HPDE6-E6E7 (cell line): ENCODE measurements at regions not wholly inside any gene's neighbourhood (a gene's known extent, or its start where the extent isn't known, plus 50 kb on each side); places are given as distances from the start of the nearest gene placed in this dataset.

Experiments
- DNase-seq: peaks from one replicate; pipeline ENCODE4 v3.0.0; 2011; ENCODE audit warnings: missing footprints; ENCODE audit errors: extremely low spot score

DNA sequence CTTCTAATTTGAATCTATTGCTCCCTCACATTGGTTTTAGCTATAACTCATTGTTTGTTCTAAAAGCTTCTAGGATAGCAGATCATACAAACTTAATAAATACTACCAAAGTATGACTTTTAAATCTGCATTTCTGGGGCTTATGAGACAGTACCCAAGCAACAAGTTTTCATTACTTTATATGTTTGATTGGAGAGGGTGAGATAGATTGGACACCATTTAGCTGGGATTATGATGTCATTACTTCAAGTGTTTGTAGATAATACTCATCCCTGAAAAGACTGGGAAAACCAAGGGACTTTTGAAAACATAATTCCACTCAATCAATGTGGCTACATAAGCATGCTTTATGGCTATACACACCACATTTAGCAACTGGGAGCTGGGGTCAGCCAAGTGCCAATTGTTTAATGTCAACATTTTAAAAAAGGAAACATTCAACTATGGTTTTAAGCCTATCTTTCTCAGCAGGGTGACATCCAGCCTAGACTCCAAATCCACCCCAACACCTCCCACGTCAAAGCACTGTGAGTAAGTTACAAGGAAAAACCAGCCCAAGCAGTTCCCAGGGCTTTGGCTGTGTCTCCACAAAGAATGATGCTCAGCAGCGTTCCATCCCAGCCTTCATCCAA lies 119.9 kb downstream of the ETAA1 start:
- DNase-seq: no peak

- DNase-seq: no peak
Observed at GRCh38 chr2:67522148-67522547, 125.0 kb downstream of the ETAA1 start.

DNA sequence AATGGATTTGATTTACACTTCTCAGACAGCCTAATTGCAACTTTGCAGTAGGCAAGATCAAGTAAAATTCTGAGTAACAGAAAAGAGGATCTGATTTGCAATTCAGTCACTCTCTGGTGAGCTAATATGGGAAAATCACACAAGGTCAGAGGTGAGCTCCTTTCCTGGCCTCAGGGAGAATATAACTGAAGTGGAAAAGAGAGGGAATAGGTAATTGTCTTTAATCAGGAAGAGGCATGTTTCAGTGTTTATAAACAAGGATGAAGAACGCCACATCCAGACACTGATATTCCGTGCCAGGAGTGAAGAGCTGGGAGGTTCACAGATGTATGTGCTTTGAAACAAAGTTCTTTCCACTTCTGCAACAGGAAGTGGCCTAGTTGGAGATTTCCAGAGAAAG lies 127.1 kb downstream of the ETAA1 start:
- DNase-seq: no peak

- DNase-seq: no peak
Observed at GRCh38 chr2:67524777-67525176, 127.6 kb downstream of the ETAA1 start.

DNA sequence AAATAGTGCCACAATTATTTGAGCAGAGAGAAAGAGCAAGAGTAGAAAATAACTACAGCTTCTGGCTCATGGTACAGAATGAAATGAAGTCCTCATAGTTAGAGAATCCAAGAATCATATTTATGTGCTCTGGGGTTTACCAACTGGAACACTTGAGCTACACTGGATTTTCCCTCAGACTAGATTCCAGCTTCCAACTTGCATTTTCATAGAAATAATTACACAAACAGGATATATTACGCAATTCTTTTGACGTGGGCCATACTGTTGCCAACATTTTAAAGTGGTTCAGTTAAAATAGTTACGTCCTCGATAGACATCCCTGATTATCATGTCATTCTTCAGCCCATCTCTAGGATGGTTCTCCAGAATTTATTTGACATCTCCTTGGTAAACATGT lies 129.2 kb downstream of the ETAA1 start:
- DNase-seq: no peak

GRCh38 chr2:67528320-67528719 lies 131.2 kb downstream of the ETAA1 start:
- DNase-seq: peak; percentile 27

DNA sequence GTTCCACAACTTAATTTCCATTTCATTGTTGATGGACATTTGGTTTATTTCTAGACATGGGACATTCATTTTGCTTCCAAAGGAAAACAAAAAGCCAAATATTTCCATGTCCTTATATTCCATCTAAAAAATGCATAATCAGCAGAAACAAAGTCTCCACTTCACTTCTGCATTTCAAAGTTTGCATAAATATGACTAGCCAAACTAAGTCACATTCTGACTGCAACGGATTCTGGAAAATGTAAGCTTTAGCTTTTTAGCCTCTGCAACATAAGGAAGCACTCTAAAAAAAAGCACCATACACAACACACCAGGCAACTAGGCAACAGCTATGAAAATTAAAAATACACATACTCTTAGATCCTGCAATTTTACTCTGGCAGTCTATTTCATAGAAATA lies 135.3 kb downstream of the ETAA1 start:
- no peak for DNase-seq

- DNase-seq: no peak
Observed at GRCh38 chr2:67534745-67535144, 137.6 kb downstream of the ETAA1 start.

GRCh38 chr2:67540962-67541361 lies 143.8 kb downstream of the ETAA1 start:
- no peak for DNase-seq

GRCh38 chr2:67544286-67544685 lies 147.2 kb downstream of the ETAA1 start:
- no peak for DNase-seq

GRCh38 chr2:67548317-67549201 lies 151.4 kb downstream of the ETAA1 start:
- no peak for DNase-seq

- no peak for DNase-seq
Observed at GRCh38 chr2:67559156-67559555, 162.0 kb downstream of the ETAA1 start.

DNA sequence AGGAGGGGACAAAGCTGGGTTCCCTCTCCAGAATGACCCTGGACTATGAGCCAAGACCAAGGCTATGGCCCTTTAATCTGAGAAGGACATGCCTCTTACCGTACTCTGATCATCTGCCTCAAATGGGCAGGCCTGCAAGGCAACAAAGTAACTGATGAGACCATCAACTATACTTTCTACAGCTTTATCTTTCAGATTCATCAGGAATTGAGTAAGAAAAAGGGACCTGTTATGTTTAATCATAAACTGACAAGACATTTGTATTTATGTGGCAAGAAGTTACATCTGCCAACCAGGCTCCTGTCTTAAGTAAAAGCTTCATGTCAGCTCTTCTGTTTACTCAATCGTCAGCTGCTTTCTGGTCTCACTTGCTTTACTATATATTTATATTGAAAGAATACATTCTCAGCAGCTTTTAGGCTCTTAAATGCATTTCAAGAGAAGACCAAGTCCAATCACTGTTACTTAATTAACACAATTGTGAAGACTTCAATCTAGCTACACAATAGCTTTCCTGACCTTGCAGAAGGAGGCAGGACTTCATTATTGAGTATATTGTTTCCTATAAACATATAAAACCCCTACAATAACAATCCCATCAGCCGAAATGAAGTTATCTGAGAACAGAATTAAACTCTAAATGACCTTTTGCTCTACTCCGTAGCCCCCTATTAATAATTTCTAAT lies 163.8 kb downstream of the ETAA1 start:
- DNase-seq: no peak

DNA sequence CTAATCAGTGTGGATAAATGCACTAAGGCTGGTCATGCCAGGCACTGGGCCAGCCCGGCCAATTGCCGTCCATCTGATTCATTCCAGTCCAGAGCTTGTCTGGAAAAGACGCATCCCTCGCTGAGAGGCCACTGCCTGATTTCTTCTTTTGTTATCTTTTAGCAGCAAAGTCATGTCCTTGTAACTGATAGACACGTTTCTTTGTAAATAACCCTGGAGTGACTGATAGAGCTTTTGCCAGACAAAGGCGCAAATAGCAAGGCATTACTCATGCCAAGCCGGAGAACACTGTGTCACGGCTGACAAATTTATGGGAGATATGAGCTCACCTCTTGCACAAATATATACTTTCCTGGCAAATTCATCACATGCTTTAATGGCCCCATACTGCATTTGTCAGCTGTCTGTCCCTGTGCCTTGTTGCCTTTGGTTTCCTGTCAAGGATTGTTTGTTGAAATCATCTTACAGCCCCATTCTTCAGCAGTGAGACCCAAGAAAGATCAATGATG lies 164.4 kb downstream of the ETAA1 start:
- DNase-seq: peak; percentile 65

DNA sequence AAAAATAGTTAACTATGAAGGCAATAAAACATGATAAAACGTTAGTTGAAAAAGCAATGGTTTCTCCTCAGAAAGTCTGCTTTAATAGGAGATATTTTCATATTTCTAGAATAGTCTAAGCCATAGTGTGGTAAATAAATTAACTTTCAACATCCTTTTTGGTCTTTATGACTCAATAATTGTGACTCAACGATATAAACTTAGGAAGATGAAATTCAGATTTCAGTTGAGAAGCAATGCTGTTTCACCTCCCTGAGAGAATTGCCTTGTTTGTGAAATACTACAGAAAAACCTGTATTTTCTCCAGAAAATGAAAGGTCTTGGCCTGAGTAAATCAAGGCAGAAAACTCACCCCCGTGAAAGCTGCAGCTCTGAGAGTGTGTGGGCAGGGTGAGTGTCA lies 166.9 kb downstream of the ETAA1 start:
- DNase-seq: no peak

DNA sequence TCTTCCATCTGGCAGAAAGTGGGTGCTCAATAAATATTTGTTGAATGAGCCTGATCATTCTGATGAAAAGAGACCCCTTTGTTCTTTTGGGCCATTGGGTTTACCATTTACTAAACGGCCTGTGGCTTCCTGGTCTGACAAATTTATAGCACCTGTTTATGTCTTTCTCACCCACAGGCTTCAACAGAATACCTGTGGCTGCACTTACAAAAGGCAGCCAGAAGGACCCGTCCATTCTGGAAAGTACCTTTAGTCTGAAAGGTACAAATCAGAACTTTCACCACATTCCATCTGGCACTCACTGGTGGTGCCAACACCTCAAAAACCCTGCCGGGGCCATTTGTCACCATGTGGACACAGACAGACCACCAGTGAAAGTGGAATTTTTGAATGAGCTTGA lies 167.5 kb downstream of the ETAA1 start:
- no peak for DNase-seq

GRCh38 chr2:67565262-67565661 lies 168.1 kb downstream of the ETAA1 start:
- DNase-seq: no peak

- DNase-seq: peak; percentile 39
Observed at GRCh38 chr2:67565761-67566160, 168.6 kb downstream of the ETAA1 start.

DNA sequence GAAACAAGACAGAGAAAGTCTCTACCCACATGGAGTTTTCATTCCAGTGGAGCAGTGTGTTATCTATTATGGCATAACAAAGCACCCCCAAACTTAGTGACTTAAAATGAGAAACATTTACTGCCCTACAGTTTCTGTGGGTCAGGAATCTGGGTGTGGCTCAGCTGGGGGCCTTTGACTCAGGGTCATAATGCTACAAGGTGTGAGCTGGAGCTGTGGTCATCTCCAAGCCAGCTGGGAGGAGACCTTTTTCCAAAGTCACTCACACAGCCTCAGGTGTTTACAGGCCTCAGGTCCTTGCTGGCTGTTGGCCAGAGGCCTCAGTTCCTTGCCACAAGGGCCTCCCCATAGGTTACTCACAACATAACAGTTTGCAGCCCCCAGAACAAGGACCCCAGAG lies 169.2 kb downstream of the ETAA1 start:
- no peak for DNase-seq

GRCh38 chr2:67566958-67567635 lies 170.0 kb downstream of the ETAA1 start:
- DNase-seq: no peak

GRCh38 chr2:67567886-67568285 lies 170.8 kb downstream of the ETAA1 start:
- no peak for DNase-seq

GRCh38 chr2:67570611-67571010 lies 173.5 kb downstream of the ETAA1 start:
- DNase-seq: no peak
